ENCODE measurements at regions not wholly inside any gene's neighbourhood (a gene's known extent, or its start where the extent isn't known, plus 50 kb on each side); places are given as distances from the start of the nearest gene placed in this dataset.

DNA sequence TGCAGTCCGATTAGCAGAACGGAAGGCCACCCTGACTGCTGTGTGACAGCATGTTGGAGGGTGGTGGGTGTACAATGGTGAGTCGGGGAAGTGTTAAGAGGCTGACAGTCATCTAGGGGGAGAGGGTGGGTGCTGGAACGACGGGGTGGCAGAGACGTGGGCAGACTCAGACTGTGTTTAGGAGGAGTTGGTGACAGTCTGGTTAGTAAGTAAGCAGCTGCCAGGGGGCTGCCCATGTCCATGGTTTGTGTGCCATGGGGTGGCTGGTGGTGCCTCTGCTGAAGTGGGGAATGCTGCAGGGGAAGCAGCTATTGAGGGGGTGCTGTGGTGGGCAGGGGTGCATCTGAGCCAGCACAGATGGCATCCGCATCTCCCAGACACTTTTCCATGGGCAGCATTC, 51.3 kb upstream of the BOD1 start:
- no peak for DNase-seq (ENCODE audit: low read depth)
- TF ChIP-seq, protein P1, sequence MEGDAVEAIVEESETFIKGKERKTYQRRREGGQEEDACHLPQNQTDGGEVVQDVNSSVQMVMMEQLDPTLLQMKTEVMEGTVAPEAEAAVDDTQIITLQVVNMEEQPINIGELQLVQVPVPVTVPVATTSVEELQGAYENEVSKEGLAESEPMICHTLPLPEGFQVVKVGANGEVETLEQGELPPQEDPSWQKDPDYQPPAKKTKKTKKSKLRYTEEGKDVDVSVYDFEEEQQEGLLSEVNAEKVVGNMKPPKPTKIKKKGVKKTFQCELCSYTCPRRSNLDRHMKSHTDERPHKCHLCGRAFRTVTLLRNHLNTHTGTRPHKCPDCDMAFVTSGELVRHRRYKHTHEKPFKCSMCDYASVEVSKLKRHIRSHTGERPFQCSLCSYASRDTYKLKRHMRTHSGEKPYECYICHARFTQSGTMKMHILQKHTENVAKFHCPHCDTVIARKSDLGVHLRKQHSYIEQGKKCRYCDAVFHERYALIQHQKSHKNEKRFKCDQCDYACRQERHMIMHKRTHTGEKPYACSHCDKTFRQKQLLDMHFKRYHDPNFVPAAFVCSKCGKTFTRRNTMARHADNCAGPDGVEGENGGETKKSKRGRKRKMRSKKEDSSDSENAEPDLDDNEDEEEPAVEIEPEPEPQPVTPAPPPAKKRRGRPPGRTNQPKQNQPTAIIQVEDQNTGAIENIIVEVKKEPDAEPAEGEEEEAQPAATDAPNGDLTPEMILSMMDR (IDR thresholded peaks at IDR 0.05; ENCODE audit: insufficient read depth, low read depth, low read length, missing control alignments): no peak
- no peak overlapping the region for H3K4me3 ChIP-seq (ENCODE audit: low read length)

DNA sequence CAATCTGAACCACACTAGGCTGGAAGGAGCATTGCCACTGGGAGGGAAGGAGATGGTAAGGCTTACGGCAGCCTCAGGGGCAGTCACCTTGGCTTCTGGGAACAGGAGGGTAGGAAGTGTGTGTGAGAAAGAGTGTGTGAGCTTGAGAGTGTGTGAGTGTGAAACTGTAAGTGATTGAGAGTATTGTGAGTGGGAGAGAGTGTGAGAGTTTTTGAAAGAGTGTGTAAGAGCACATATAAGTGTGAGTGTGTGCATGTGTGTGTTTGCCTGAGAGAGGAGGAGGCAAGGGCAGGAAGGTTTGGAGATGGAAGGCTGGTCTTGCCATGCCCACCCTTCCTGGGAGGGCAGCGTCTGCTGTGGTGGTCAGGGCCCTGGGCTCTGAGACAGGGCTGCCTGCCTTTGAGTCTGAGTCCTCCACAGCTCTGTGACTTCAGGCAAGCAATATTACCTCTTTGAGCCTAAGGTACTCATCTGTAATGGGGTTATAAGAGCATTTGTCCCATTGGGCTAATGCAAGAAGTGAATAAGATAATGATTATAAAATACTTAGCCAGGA, 51.9 kb upstream of the BOD1 start:
- TF ChIP-seq, protein P1 (IDR thresholded peaks at IDR 0.05; ENCODE audit: insufficient read depth, low read depth, low read length, missing control alignments): no peak
- DNase-seq (ENCODE audit: low read depth): no peak
- H3K4me3 ChIP-seq (ENCODE audit: low read length): no peak overlapping the region

DNA sequence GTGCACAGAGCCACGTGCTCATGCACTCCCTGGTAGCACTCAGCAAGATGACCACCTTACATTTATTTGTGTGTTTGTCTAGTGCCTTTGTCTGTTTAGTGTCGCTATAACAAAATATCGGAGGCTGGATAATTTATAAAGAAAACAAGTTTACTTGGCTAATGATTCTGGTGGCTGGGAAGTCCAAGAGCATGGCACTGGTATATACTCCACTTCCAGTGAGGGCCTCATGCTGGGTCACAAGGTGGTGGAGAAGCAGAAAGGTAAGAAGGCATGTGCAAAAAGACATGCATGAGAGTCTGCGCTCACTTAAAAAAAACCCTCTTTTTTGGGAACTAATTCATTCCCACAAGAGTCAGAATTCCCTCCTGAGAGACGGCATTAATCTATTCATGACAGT, 52.5 kb upstream of the BOD1 start:
- H3K4me3 ChIP-seq (ENCODE audit: low read length): no peak overlapping the region
- TF ChIP-seq, protein P1 (IDR thresholded peaks at IDR 0.05; ENCODE audit: insufficient read depth, low read depth, low read length, missing control alignments): no peak

DNA sequence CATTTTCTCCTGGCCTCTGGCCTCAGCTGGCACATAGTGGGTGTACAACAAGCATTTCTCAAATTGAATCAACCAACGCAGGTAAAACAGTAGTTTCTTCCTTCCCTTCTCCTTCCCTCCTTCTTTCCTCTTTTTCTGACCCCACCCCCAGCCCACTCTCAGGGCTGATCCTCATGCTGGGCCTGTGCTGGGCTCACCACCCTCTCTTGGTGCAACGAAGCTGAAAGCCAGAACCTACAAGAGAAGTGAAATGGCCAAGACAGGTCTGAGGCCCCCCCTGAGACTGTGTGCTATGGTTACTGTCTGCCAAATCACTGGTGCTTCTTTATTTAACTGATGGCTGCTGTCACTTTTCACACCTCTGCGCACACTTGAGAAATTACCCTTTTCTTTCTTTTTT, 53.0 kb upstream of the BOD1 start:
- H3K4me3 ChIP-seq (ENCODE audit: low read length): no peak overlapping the region

More for the DNA sequence above, 52.5 kb upstream of the BOD1 start:
- no peak for DNase-seq (ENCODE audit: low read depth)

DNA sequence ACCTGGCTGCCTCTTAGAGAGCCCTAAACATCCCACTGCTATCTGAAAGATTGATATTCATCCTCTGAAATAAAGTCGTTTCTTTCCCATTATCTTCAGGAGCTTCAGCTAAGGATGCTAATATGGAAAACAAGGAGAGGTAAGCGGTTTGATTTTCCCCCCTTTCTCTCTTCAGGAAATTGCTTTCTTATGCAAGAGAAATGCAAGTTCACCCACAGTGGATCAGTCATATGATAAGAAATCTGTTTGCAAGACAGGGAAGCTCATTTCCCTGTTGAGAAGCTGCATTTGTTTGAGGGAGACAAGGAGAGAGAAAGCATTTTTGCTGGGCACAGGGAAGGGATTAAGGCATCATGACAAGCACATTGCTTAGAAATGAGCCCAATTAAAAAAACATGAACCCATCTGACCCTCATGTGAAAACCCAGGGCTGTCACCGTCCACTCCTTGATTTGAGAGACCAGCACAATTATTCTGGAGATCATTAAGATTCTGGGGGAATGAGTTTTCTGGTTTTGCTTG, 53.7 kb upstream of the BOD1 start:
- TF ChIP-seq, protein P1 (IDR thresholded peaks at IDR 0.05; ENCODE audit: insufficient read depth, low read depth, low read length, missing control alignments): no peak
- H3K4me3 ChIP-seq (ENCODE audit: low read length): no peak overlapping the region
- no peak for DNase-seq (ENCODE audit: low read depth)

More for the DNA sequence above, 53.0 kb upstream of the BOD1 start:
- DNase-seq (ENCODE audit: low read depth): no peak
- TF ChIP-seq, protein P1 (IDR thresholded peaks at IDR 0.05; ENCODE audit: insufficient read depth, low read depth, low read length, missing control alignments): no peak

DNA sequence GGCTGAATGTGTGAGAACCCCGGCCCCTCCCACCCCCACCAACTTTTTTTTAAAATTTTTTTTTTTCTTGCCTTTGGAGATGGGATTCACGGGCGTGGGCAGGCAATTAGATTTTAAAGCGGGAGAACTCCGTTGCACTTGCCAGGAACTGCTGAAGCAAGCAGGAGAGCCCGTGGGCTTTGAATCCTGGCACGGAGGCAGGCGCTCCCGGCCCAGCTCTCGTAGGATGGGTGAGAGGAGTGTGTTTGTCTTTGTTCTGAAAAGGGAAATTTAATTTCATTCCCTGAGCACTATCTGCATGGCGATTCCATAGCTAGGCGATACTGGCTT, 54.3 kb upstream of the BOD1 start:
- TF ChIP-seq, protein P1 (IDR thresholded peaks at IDR 0.05; ENCODE audit: insufficient read depth, low read depth, low read length, missing control alignments): no peak
- DNase-seq (ENCODE audit: low read depth): no peak
- no peak overlapping the region for H3K4me3 ChIP-seq (ENCODE audit: low read length)

Data from epithelial cell of esophagus (primary cell).